ENCODE measurements at regions not wholly inside any gene's neighbourhood (a gene's known extent, or its start where the extent isn't known, plus 50 kb on each side); places are given as distances from the start of the nearest gene placed in this dataset.

- no peak for DNase-seq
- H4K20me1 ChIP-seq (ENCODE audit: insufficient read depth, low read length) = no peaks in the 10 kb centered on the region
- H3K4me1 ChIP-seq (ENCODE audit: control insufficient read depth in 1 of 2, insufficient read depth in 2 of 2, low read length in 2 of 2) = no peaks in the 10 kb centered on the region
- H3K9ac ChIP-seq (ENCODE audit: insufficient read depth, low read length, poor library complexity, severe bottlenecking) = no peak overlapping the region
- Mint-ChIP-seq H3K27ac (no peak overlapping the region), H3K9me3 (peaks cover 0 to 2% (median 0%) of the 10 kb centered on the region in 7 donors), H3K4me1 (no peaks in the 10 kb centered on the region), H3K27me3 (ENCODE audit: low read depth in 3 of 3) (peaks cover 0 to 3% (median 1%) of the 10 kb centered on the region in 3 donors), H3K36me3 (no peaks in the 10 kb centered on the region), H3K4me3 (no peak overlapping the region)
- intact Hi-C loops (cut with micrococcal nuclease) = no loop called here
- no CpG with 5 or more reads among the region's 2 CpGs for WGBS (ENCODE audit: insufficient coverage)
- H3K27me3 ChIP-seq (ENCODE audit: control insufficient read depth in 2 of 2, insufficient read depth in 2 of 2, low read length in 2 of 2) = no peaks in the 10 kb centered on the region
- H3K36me3 ChIP-seq (replicated peaks in 1 of 2; ENCODE audit: control insufficient read depth in 1 of 2, insufficient read depth in 2 of 2, low read length in 2 of 2) = no peaks in the 10 kb centered on the region
- H3K4me2 ChIP-seq (replicated peaks; ENCODE audit: extremely low read depth, low read length, poor library complexity, severe bottlenecking) = no peak overlapping the region
- no peaks in the 10 kb centered on the region for H3K79me2 ChIP-seq (ENCODE audit: insufficient read depth, low read length)
- no peak overlapping the region for H3K4me3 ChIP-seq (replicated peaks in 1 of 3; ENCODE audit: low read depth in 2 of 3, low read length in 3 of 3)
- no peak overlapping the region for H3K27ac ChIP-seq (ENCODE audit: low read depth in 1 of 2, low read length in 2 of 2)
- no peaks in the 10 kb centered on the region for H3K9me3 ChIP-seq (replicated peaks in 1 of 2; ENCODE audit: control insufficient read depth in 1 of 2, insufficient read depth in 1 of 2, low read length in 2 of 2)
- H2AFZ ChIP-seq (ENCODE audit: insufficient read depth, low read depth, low read length, poor library complexity, severe bottlenecking) = no peak overlapping the region
- TF ChIP-seq, protein P1, sequence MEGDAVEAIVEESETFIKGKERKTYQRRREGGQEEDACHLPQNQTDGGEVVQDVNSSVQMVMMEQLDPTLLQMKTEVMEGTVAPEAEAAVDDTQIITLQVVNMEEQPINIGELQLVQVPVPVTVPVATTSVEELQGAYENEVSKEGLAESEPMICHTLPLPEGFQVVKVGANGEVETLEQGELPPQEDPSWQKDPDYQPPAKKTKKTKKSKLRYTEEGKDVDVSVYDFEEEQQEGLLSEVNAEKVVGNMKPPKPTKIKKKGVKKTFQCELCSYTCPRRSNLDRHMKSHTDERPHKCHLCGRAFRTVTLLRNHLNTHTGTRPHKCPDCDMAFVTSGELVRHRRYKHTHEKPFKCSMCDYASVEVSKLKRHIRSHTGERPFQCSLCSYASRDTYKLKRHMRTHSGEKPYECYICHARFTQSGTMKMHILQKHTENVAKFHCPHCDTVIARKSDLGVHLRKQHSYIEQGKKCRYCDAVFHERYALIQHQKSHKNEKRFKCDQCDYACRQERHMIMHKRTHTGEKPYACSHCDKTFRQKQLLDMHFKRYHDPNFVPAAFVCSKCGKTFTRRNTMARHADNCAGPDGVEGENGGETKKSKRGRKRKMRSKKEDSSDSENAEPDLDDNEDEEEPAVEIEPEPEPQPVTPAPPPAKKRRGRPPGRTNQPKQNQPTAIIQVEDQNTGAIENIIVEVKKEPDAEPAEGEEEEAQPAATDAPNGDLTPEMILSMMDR (IDR thresholded peaks at IDR 0.05) = no peak
These were observed 381.2 kb downstream of the SETD4 start for GRCh38 chr21:35679076-35679475.

DNA sequence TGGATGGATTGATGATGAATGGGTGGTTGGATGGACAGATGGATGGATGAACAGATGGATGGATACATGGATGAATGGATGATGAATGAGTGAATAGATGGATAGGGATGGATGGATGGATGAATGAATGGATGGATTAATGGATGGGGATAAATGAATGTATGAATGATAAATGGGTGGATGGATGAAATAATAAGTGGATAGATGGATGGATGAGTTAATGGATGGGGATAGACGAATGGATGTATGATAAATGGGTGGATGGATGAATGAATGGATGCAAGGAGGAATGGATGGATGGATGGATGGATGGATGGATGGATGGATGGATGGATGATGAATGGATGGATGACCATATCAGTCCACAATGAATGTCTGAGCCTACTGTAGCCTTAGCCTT is 381.9 kb downstream of the SETD4 start:
- Mint-ChIP-seq H3K27me3 (ENCODE audit: low read depth in 3 of 3) (peaks cover 0 to 3% (median 1%) of the 10 kb centered on the region in 3 donors), H3K27ac (no peak overlapping the region), H3K36me3 (no peaks in the 10 kb centered on the region), H3K4me1 (no peaks in the 10 kb centered on the region), H3K9me3 (peaks cover 0 to 2% (median 0%) of the 10 kb centered on the region in 7 donors), H3K4me3 (no peak overlapping the region)
- Histone ChIP-seq H3K36me3 (replicated peaks in 1 of 2; ENCODE audit: control insufficient read depth in 1 of 2, insufficient read depth in 2 of 2, low read length in 2 of 2) (no peaks in the 10 kb centered on the region), H2AFZ (ENCODE audit: insufficient read depth, low read depth, low read length, poor library complexity, severe bottlenecking) (no peak overlapping the region), H3K4me1 (ENCODE audit: control insufficient read depth in 1 of 2, insufficient read depth in 2 of 2, low read length in 2 of 2) (no peaks in the 10 kb centered on the region), H3K4me3 (replicated peaks in 1 of 3; ENCODE audit: low read depth in 2 of 3, low read length in 3 of 3) (no peak overlapping the region), H3K27me3 (ENCODE audit: control insufficient read depth in 2 of 2, insufficient read depth in 2 of 2, low read length in 2 of 2) (no peaks in the 10 kb centered on the region), H3K9me3 (replicated peaks in 1 of 2; ENCODE audit: control insufficient read depth in 1 of 2, insufficient read depth in 1 of 2, low read length in 2 of 2) (no peaks in the 10 kb centered on the region), H4K20me1 (ENCODE audit: insufficient read depth, low read length) (no peaks in the 10 kb centered on the region), H3K4me2 (replicated peaks; ENCODE audit: extremely low read depth, low read length, poor library complexity, severe bottlenecking) (no peak overlapping the region), H3K9ac (ENCODE audit: insufficient read depth, low read length, poor library complexity, severe bottlenecking) (no peak overlapping the region), H3K27ac (ENCODE audit: low read depth in 1 of 2, low read length in 2 of 2) (no peak overlapping the region), H3K79me2 (ENCODE audit: insufficient read depth, low read length) (no peaks in the 10 kb centered on the region)
- TF ChIP-seq, protein P1 (IDR thresholded peaks at IDR 0.05) = no peak
- no peak for DNase-seq
- WGBS (ENCODE audit: insufficient coverage) = 100% methylated on average over 1 of the region's 1 CpG
- intact Hi-C loops (cut with micrococcal nuclease) = no loop called here

Data from CD14-positive monocyte (primary cell).